GM12864 (cell line): ENCODE measurements at regions not wholly inside any gene's neighbourhood (a gene's known extent, or its start where the extent isn't known, plus 50 kb on each side); places are given as distances from the start of the nearest gene placed in this dataset.

Experiments
- DNase-seq: peaks from one replicate; pipeline ENCODE4 v3.0.0-alpha.2; 2011; ENCODE audit warnings: low read depth
- H3K4me3 ChIP-seq: 2 replicates; pipeline ENCODE4 v1.5.1; 2011; ENCODE audit warnings: mild to moderate bottlenecking, low read depth, low read length, control low read depth
- TF ChIP-seq, protein P1 (sequence below): IDR thresholded peaks from 2 replicates; pipeline ENCODE4 v1.5.1; 2011; ENCODE audit warnings: low read depth, mild to moderate bottlenecking, moderate library complexity, low read length, control low read depth, inconsistent platforms; ENCODE audit errors: missing control alignments

DNA sequence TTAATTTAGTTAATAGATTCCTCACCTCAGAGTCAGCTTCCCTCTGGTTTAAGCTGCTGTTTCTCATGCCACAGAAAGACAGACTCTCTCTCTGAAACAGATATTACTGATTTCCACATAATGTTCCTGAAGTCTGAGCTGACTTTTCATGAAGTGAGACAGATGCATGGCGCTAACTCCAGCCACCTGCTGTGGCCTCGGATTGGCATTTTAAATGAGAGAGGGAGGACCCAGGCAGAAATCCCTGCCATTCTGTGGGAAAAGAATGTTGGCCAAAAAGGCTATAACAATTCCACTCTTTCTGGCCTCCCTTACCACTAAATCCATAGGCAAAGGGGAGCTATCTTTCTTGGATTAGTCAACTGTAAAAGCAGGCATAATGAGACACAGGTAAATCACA lies 354.1 kb upstream of the CDH4 start:
- DNase-seq: no peak
- TF ChIP-seq, protein P1, sequence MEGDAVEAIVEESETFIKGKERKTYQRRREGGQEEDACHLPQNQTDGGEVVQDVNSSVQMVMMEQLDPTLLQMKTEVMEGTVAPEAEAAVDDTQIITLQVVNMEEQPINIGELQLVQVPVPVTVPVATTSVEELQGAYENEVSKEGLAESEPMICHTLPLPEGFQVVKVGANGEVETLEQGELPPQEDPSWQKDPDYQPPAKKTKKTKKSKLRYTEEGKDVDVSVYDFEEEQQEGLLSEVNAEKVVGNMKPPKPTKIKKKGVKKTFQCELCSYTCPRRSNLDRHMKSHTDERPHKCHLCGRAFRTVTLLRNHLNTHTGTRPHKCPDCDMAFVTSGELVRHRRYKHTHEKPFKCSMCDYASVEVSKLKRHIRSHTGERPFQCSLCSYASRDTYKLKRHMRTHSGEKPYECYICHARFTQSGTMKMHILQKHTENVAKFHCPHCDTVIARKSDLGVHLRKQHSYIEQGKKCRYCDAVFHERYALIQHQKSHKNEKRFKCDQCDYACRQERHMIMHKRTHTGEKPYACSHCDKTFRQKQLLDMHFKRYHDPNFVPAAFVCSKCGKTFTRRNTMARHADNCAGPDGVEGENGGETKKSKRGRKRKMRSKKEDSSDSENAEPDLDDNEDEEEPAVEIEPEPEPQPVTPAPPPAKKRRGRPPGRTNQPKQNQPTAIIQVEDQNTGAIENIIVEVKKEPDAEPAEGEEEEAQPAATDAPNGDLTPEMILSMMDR: no peak
- H3K4me3 ChIP-seq: no peak overlapping the region

DNA sequence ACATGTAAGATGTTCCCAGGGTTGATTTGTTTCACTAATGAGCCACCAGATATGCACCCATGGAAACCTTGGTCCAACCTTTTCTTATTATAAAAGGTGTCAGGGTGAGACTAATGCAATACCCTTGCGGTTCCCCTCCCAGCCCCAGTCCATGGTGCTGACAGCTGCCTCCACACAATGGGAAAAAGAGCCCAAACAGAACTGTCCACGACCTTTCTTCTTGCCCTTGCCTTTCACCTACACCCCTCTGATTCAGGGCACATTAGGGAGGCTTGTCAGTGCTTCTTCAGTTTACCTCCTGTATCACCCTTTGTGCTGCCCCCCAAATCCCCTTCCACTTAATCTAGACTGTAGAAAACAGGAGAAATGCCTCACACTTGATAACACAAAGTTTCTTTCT lies 352.7 kb upstream of the CDH4 start:
- no peak overlapping the region for H3K4me3 ChIP-seq
- TF ChIP-seq, protein P1: no peak
- no peak for DNase-seq

DNA sequence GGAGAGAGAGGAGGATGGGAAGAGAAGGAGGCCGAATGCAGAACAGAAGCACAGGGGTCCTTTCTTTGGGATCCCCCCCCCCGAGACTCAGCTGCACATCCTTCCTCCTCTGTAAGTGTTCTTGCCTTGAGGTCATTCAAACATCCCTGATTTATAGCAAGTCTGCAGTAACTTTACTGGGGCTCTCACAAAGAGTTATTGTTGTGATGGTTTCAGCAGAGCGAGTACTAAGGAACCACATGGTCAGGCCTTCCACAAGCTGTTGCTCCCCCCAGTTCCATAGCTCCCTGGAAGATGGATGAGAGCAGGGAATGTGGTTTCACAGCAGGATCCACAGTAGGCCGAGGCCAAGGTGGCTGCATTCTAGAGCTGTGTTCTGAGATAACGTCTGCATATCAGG lies 351.4 kb upstream of the CDH4 start:
- DNase-seq: no peak
- H3K4me3 ChIP-seq: no peak overlapping the region
- TF ChIP-seq, protein P1: no peak

DNA sequence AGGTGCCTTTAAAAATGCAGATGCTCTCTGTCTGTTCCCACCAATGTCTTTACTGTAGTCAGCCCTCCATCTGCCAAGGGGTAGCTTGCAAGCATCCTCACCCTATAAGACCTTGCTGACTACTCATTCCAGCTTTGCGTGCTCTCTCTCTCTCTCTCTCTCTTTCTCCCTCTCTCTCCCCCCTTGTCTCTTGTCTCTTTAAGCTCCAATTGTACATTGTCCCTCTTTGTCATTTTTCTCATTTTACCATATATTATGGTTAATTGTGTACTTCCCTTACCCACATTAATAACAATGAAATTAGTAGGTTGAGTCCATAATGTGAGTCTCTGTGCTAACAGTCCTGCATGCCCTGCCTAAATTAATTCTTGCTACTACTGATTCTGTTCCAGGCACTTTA lies 350.2 kb upstream of the CDH4 start:
- TF ChIP-seq, protein P1: no peak
- H3K4me3 ChIP-seq: no peak overlapping the region
- no peak for DNase-seq

DNA sequence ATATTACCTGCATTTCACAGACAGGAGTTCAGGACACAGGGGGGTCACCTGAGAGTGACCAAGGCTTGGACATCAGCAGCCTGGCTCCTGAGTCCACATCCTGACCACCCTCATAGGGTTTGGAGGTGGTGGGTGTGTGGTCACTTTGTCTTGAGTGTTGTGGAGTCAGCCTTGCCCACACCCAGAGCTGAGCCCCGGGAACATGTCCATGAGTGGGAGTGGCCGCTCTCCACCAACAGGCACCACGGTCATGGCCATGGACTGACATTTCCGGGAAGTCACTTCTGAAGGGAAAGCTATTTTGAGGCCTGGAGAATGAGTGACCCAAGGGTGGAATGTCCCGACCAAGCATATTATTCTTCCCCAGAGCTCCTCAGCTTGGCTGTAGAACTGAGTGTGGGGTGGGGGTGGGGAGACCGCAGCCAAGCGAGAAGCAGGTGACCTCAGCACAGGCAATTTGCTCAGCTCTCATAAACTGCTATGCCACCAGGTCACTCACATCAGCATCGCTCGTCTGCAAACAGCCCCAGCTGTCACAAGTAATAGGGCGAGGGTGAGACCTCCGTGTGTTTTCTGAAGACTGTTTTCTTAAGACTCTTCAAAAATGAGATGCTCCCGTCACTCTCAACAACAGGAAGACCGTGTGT lies 348.6 kb upstream of the CDH4 start:
- DNase-seq: no peak
- TF ChIP-seq, protein P1: no peak

DNA sequence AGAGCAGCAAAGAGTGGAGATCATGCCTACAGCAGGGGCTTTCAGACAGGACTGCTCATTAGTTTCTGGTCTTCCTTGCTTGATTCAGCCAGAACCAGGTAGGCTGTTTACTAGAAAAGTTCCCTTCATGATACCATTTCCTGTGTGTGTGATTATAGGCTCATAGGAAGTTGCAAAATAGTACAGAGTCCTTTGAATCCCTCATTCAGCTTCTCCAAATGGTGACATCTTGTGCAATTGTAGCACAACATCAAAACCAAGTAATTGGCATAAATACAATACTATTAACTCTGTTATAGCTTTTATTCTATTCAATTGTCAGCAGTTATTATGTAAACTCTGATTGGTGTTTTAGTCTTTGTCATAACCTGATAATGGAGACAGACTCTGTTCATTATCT lies 347.3 kb upstream of the CDH4 start:
- H3K4me3 ChIP-seq: no peak overlapping the region
- DNase-seq: no peak
- TF ChIP-seq, protein P1: no peak

More for the DNA sequence above, 348.6 kb upstream of the CDH4 start:
- no peak overlapping the region for H3K4me3 ChIP-seq

DNA sequence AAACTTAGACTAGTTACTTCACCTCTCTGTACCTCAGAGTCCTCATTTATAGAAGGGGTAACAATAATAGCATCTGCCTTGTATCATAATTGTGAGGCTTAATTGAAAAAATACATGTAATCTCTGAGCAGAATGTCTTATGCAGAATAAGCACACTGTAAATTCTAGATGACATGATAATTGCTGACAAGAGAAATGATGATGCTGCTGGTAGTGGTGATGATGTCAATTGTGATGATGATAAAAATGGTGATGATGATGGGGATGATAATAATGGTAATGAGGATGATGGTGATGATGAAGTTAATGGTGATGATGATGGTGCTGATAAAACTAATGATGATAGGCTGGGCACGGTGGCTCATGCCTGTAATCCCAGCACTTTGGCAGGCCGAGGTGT lies 346.1 kb upstream of the CDH4 start:
- no peak overlapping the region for H3K4me3 ChIP-seq
- DNase-seq: no peak
- TF ChIP-seq, protein P1: no peak
